Kidney (tissue), 13 donors: ENCODE measurements at regions not wholly inside any gene's neighbourhood (a gene's known extent, or its start where the extent isn't known, plus 50 kb on each side); places are given as distances from the start of the nearest gene placed in this dataset.

ENCODE experiments used
- DNase-seq, 5 donors: peaks; one replicate each; pipeline ENCODE4 v3.0.0-alpha.2; 2013 to 2020
- FAIRE-seq: peaks from 2 replicates; lab custom pipeline; 2012; peaks lifted over from hg19 to GRCh38; lab: Jason Lieb, UNC
- H3K27ac ChIP-seq, 2 donors: one replicate each; pipeline ENCODE4 v1.7.0; 2013; ENCODE audit warnings: low read depth in 2 of 2, low read length in 2 of 2, inconsistent platforms in 1 of 2
- H3K27me3 ChIP-seq: one replicate; pipeline ENCODE4 v1.7.1; 2013; ENCODE audit warnings: low read length, inconsistent platforms; ENCODE audit not compliant: control insufficient read depth, insufficient read depth
- H3K36me3 ChIP-seq, 3 donors: one replicate each; pipeline versions ENCODE4 v1.7.0 to v1.7.1; 2013; ENCODE audit warnings: low read length in 3 of 3, control low read depth in 1 of 3, inconsistent platforms in 1 of 3; ENCODE audit not compliant: insufficient read depth in 3 of 3, control insufficient read depth in 2 of 3
- H3K4me1 ChIP-seq, 3 donors: one replicate each; pipeline versions ENCODE4 v1.7.0 to v1.7.1; 2013; ENCODE audit warnings: low read length in 3 of 3, inconsistent platforms in 1 of 3, low read depth in 1 of 3; ENCODE audit not compliant: control insufficient read depth in 2 of 3, insufficient read depth in 2 of 3
- H3K4me3 ChIP-seq, 3 donors: one replicate each; pipeline versions ENCODE4 v1.7.0 to v1.8.1; 2013; ENCODE audit warnings: low read length in 3 of 3, control low read depth in 1 of 3, inconsistent platforms in 1 of 3
- H3K9ac ChIP-seq, 3 donors: one replicate each; pipeline versions ENCODE4 v1.7.0 to v1.7.1; 2013; ENCODE audit warnings: low read length in 3 of 3, control low read depth in 1 of 3, inconsistent platforms in 1 of 3
- H3K9me3 ChIP-seq, 3 donors: one replicate each; pipeline versions ENCODE4 v1.7.0 to v1.7.1; 2013; ENCODE audit warnings: low read length in 3 of 3, control low read depth in 1 of 3, inconsistent platforms in 1 of 3; ENCODE audit not compliant: control insufficient read depth in 2 of 3, insufficient read depth in 1 of 3
- intact Hi-C: fragments of 100-400 bp; cut with DNase I; formaldehyde crosslinking; loops from one replicate; pipeline ENCODE4 v1.11.1; 2022
- TF ChIP-seq, protein P1 (sequence below): IDR thresholded peaks from 3 replicates; pipeline ENCODE4 v1.5.1; 2012; ENCODE audit warnings: mild to moderate bottlenecking, moderate library complexity, borderline replicate concordance; ENCODE audit not compliant: insufficient read depth; ENCODE audit errors: extremely low read depth
- donor health status: control.
- donor health status: control.
- donor health status: control.
- donor health status: control.
- donor health status: control.
- donor health status: DM: yes; HTN: yes; CAD: no.
- donor health status: Normal renal cell carcinoma (clear cell type).

- H3K4me3 ChIP-seq, result no peak overlapping the region
- no peak for FAIRE-seq
- intact Hi-C loops, result no loop called here
- no peaks in the 10 kb centered on the region for H3K9me3 ChIP-seq
- no peak overlapping the region for H3K27ac ChIP-seq
- no peaks in the 10 kb centered on the region for H3K4me1 ChIP-seq
- no peaks in the 10 kb centered on the region for H3K27me3 ChIP-seq
- TF ChIP-seq, protein P1, sequence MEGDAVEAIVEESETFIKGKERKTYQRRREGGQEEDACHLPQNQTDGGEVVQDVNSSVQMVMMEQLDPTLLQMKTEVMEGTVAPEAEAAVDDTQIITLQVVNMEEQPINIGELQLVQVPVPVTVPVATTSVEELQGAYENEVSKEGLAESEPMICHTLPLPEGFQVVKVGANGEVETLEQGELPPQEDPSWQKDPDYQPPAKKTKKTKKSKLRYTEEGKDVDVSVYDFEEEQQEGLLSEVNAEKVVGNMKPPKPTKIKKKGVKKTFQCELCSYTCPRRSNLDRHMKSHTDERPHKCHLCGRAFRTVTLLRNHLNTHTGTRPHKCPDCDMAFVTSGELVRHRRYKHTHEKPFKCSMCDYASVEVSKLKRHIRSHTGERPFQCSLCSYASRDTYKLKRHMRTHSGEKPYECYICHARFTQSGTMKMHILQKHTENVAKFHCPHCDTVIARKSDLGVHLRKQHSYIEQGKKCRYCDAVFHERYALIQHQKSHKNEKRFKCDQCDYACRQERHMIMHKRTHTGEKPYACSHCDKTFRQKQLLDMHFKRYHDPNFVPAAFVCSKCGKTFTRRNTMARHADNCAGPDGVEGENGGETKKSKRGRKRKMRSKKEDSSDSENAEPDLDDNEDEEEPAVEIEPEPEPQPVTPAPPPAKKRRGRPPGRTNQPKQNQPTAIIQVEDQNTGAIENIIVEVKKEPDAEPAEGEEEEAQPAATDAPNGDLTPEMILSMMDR, result no peak
- H3K36me3 ChIP-seq, result no peaks in the 10 kb centered on the region
- no peak for DNase-seq
- no peak overlapping the region for H3K9ac ChIP-seq
These were observed 125.0 kb upstream of the ID4 start for GRCh38 chr6:19712012-19712688.

DNA sequence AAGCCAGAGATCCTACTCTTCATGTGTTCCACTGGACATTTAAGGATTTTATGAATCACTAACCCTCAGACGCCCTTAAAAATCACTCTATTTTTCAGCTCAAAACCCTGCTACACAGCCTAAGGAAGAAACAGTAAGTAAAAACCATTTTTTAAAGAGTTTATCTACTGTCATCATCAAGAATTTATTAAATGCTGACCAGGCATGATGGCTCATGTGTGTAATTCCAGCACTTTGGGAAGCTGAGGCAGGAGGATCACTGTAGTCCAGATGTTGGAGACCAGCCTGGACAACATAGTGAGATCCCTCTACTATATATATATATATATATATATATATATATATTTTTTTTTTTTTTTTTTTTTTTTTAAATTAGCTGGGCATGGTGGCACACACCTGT is 124.2 kb upstream of the ID4 start:
- Histone ChIP-seq H3K9ac (no peak overlapping the region), H3K36me3 (no peaks in the 10 kb centered on the region), H3K27me3 (no peaks in the 10 kb centered on the region), H3K9me3 (no peaks in the 10 kb centered on the region), H3K4me3 (no peak overlapping the region), H3K27ac (no peak overlapping the region), H3K4me1 (no peaks in the 10 kb centered on the region)
- no peak for DNase-seq
- TF ChIP-seq, protein P1, result no peak
- intact Hi-C loops, result no loop called here
- FAIRE-seq, result no peak

DNA sequence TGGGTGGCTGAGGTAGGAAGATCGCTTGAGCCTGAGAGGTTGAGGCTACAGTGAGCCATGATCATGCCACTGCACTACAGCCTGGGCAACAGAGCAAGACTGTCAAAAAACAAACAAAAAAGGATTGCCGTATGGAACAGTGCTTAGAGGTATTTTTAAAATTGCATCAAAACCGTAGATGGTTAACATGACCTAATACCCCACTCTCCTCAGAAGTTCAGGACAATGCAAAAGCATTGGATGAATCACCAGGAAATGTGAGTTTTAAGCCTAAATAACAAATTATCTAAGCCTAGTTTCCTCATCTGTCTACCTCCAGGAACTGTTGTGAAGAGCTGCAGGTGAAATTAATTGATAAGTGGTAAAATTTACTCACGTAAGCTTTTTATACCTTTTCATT is 123.8 kb upstream of the ID4 start:
- FAIRE-seq, result no peak

More for the DNA sequence above, 123.8 kb upstream of the ID4 start:
- Histone ChIP-seq H3K9me3 (no peaks in the 10 kb centered on the region), H3K4me3 (no peak overlapping the region), H3K27ac (no peak overlapping the region), H3K9ac (no peak overlapping the region), H3K4me1 (no peaks in the 10 kb centered on the region), H3K36me3 (no peaks in the 10 kb centered on the region), H3K27me3 (no peaks in the 10 kb centered on the region)
- DNase-seq, result no peak
- TF ChIP-seq, protein P1, result no peak
- intact Hi-C loops, result no loop called here
